Endothelial cell of umbilical vein (primary cell): ENCODE measurements at regions not wholly inside any gene's neighbourhood (a gene's known extent, or its start where the extent isn't known, plus 50 kb on each side); places are given as distances from the start of the nearest gene placed in this dataset.
"Not testable (repeated sequence)": the region's sequence is repeated elsewhere in the genome, so short reads cannot be mapped to it uniquely, and the experiment has no call there.

Experiments
- BruUV-seq: library from RNA; stranded (reverse); fragments of 400-500 nt; replicated peaks from 2 replicates; lab custom pipeline; 2021; lab: Mats Ljungman, UMichigan
- CTCF ChIA-PET: fragments of 300-600, 350-600 bp; sonication (Branson Sonifier 250); formaldehyde crosslinking; loops from one replicate; lab custom pipeline; 2021; ENCODE audit warnings: antibody characterized with exemption, inconsistent platforms; lab: Charles Lee
- POLR2A ChIA-PET: fragments of 300-600, 350-600 bp; sonication (Branson Sonifier 250); formaldehyde crosslinking; loops from one replicate; lab custom pipeline; 2021; ENCODE audit warnings: antibody characterized with exemption, inconsistent platforms; lab: Charles Lee
- DNase-seq: peaks from one replicate; pipeline ENCODE4 v3.0.0-alpha.2; 2011; ENCODE audit warnings: low read depth, low spot score
- FAIRE-seq: peaks from 2 replicates; lab custom pipeline; 2011; peaks lifted over from hg19 to GRCh38; lab: Jason Lieb, UNC
- H2AFZ ChIP-seq: 2 replicates; pipeline ENCODE4 v1.6.0; 2012; ENCODE audit warnings: low read depth, low read length, control low read depth, inconsistent platforms
- H3K27ac ChIP-seq: 2 replicates; pipeline ENCODE4 v1.5.1; 2011; ENCODE audit warnings: low read depth, mild to moderate bottlenecking, control low read depth, low read length, moderate library complexity; ENCODE audit not compliant: insufficient read depth
- H3K27me3 ChIP-seq, 2 experiments: 2 replicates each; pipeline versions ENCODE4 v1.6.0 to v1.6.1; 2011; ENCODE audit warnings: low read length in 2 of 2, mixed read lengths in 1 of 2; ENCODE audit not compliant: control insufficient read depth in 2 of 2, insufficient read depth in 2 of 2
- H3K36me3 ChIP-seq, 2 experiments: 2 replicates in 1 of 2; 3 replicates in 1 of 2; pipeline ENCODE4 v1.5.1; 2011; ENCODE audit warnings: low read length in 2 of 2, mild to moderate bottlenecking in 1 of 2, moderate library complexity in 1 of 2; ENCODE audit not compliant: control insufficient read depth in 2 of 2, insufficient read depth in 2 of 2; ENCODE audit errors: extremely low read depth in 1 of 2
- H3K4me1 ChIP-seq: 3 replicates; pipeline ENCODE4 v1.5.1; 2011; ENCODE audit warnings: mild to moderate bottlenecking, low read length; ENCODE audit not compliant: control insufficient read depth, insufficient read depth; ENCODE audit errors: extremely low read depth
- H3K4me2 ChIP-seq: 2 replicates; pipeline ENCODE4 v1.6.1; 2011; ENCODE audit warnings: low read length, control low read depth, mixed read lengths; ENCODE audit not compliant: insufficient read depth
- H3K4me3 ChIP-seq, 3 experiments: fragments of 200-600 bp in 1 of 3; sonication (generic), shearing (Covaris generic) in 1 of 3; replicated peaks in 1 of 3; 2 replicates each; pipeline ENCODE4 v1.5.1; 2011 to 2016; ENCODE audit warnings: control low read depth in 3 of 3, low read length in 3 of 3, mild to moderate bottlenecking in 2 of 3, inconsistent platforms in 1 of 3, low read depth in 1 of 3, moderate library complexity in 1 of 3; ENCODE audit not compliant: insufficient read depth in 1 of 3
- H3K79me2 ChIP-seq: 2 replicates; pipeline ENCODE4 v1.6.0; 2012; ENCODE audit warnings: low read length, inconsistent platforms; ENCODE audit not compliant: control insufficient read depth, insufficient read depth
- H3K9ac ChIP-seq: replicated peaks from 2 replicates; pipeline ENCODE3; 2011; ENCODE audit warnings: low read length, control low read depth; ENCODE audit not compliant: insufficient read depth; ENCODE audit errors: extremely low read depth
- H3K9me1 ChIP-seq: replicated peaks from 3 replicates; pipeline ENCODE4 v1.6.0; 2011; ENCODE audit warnings: mild to moderate bottlenecking, low read length; ENCODE audit not compliant: control insufficient read depth, insufficient read depth; ENCODE audit errors: extremely low read depth
- H3K9me3 ChIP-seq: replicated peaks from 2 replicates; pipeline ENCODE4 v1.5.1; 2012; ENCODE audit warnings: low read length, inconsistent platforms; ENCODE audit not compliant: control insufficient read depth, insufficient read depth
- H4K20me1 ChIP-seq: replicated peaks from 2 replicates; pipeline ENCODE3; 2011; ENCODE audit warnings: mild to moderate bottlenecking, low read length; ENCODE audit not compliant: control insufficient read depth, insufficient read depth; ENCODE audit errors: extremely low read depth
- dilution Hi-C: fragments of 300-500 bp; cut with MboI; formaldehyde crosslinking; loops from one replicate; pipeline ENCODE4 v1.15.0; 2019; ENCODE audit warnings: low sequenced_read_pairs; ENCODE audit not compliant: extremely low pct_ligation_motif_present
- intact Hi-C: fragments of 100-400 bp; cut with micrococcal nuclease; formaldehyde crosslinking; loops from one replicate; pipeline ENCODE4 v1.10.0; 2022

- POLR2A ChIA-PET, H3K9ac ChIP-seq, BruUV-seq, dilution Hi-C loops, H3K4me2 ChIP-seq, H3K27ac ChIP-seq, H2AFZ ChIP-seq, H3K4me1 ChIP-seq, H4K20me1 ChIP-seq, H3K9me1 ChIP-seq, H3K4me3 ChIP-seq, H3K79me2 ChIP-seq, intact Hi-C loops, H3K27me3 ChIP-seq, H3K9me3 ChIP-seq, CTCF ChIA-PET, FAIRE-seq, H3K36me3 ChIP-seq: not testable (repeated sequence)
- peak; percentile 98 for DNase-seq
Observed at GRCh38 chr21:10325546-10325945, 195.8 kb upstream of the TPTE start.

- dilution Hi-C loops, H3K4me1 ChIP-seq, H3K4me3 ChIP-seq, H3K27me3 ChIP-seq, intact Hi-C loops, DNase-seq, H2AFZ ChIP-seq, H3K79me2 ChIP-seq, BruUV-seq, CTCF ChIA-PET, H3K9ac ChIP-seq, H4K20me1 ChIP-seq, H3K4me2 ChIP-seq, POLR2A ChIA-PET, H3K27ac ChIP-seq, H3K36me3 ChIP-seq, H3K9me1 ChIP-seq, FAIRE-seq: not testable (repeated sequence)
- peaks cover 13% of the 10 kb centered on the region for H3K9me3 ChIP-seq
Observed at GRCh38 chr21:10326146-10326545, 195.2 kb upstream of the TPTE start.

- H3K79me2 ChIP-seq, POLR2A ChIA-PET, H2AFZ ChIP-seq, H3K4me1 ChIP-seq, dilution Hi-C loops, CTCF ChIA-PET, H3K27ac ChIP-seq, H3K27me3 ChIP-seq, H3K4me2 ChIP-seq, H3K4me3 ChIP-seq, FAIRE-seq, H3K36me3 ChIP-seq, H3K9ac ChIP-seq, BruUV-seq, intact Hi-C loops, H4K20me1 ChIP-seq, DNase-seq, H3K9me1 ChIP-seq: not testable (repeated sequence)
- H3K9me3 ChIP-seq = peaks cover 18% of the 10 kb centered on the region
Observed at GRCh38 chr21:10328646-10329045, 192.7 kb upstream of the TPTE start.

- not testable (repeated sequence) for H4K20me1 ChIP-seq
Observed at GRCh38 chr21:10330641-10331119, 190.7 kb upstream of the TPTE start.

More at GRCh38 chr21:10330641-10331119, 190.7 kb upstream of the TPTE start:
- peaks cover 18% of the 10 kb centered on the region for H3K9me3 ChIP-seq
- H3K36me3 ChIP-seq, intact Hi-C loops, H3K27ac ChIP-seq, BruUV-seq, H3K27me3 ChIP-seq, H2AFZ ChIP-seq, H3K79me2 ChIP-seq, CTCF ChIA-PET, FAIRE-seq, H3K9me1 ChIP-seq, H3K4me3 ChIP-seq, H3K9ac ChIP-seq, H3K4me2 ChIP-seq, H3K4me1 ChIP-seq, POLR2A ChIA-PET, DNase-seq, dilution Hi-C loops: not testable (repeated sequence)
